AG04449 (cell line): ENCODE measurements at regions not wholly inside any gene's neighbourhood (a gene's known extent, or its start where the extent isn't known, plus 50 kb on each side); places are given as distances from the start of the nearest gene placed in this dataset.
"Not testable (repeated sequence)": the region's sequence is repeated elsewhere in the genome, so short reads cannot be mapped to it uniquely, and the experiment has no call there.

Experiments used
- CTCF ChIA-PET: fragments of 350-600 bp; formaldehyde crosslinking; extraction: SDS; loops from one replicate; lab custom pipeline; 2021; ENCODE audit warnings: antibody characterized with exemption; lab: Yijun Ruan, JAX
- POLR2A ChIA-PET: fragments of 400-600, 350-600 bp; formaldehyde crosslinking; extraction: SDS; loops from one replicate; lab custom pipeline; 2020; ENCODE audit warnings: antibody characterized with exemption, inconsistent platforms; lab: Yijun Ruan, JAX
- DNase-seq: peaks from one replicate; pipeline ENCODE4 v3.0.0-alpha.2; 2010; ENCODE audit warnings: low read depth, low spot score
- H3K4me3 ChIP-seq: 2 replicates; pipeline ENCODE4 v1.5.1; 2011; ENCODE audit warnings: low read depth, mild to moderate bottlenecking, control low read depth, low read length
- TF ChIP-seq, protein P1 (sequence below): IDR thresholded peaks from one replicate; pipeline ENCODE4 v1.5.1; 2011; ENCODE audit warnings: mild to moderate bottlenecking, moderate library complexity, low read length, control low read depth, inconsistent platforms; ENCODE audit not compliant: insufficient read depth; ENCODE audit errors: missing control alignments

DNA sequence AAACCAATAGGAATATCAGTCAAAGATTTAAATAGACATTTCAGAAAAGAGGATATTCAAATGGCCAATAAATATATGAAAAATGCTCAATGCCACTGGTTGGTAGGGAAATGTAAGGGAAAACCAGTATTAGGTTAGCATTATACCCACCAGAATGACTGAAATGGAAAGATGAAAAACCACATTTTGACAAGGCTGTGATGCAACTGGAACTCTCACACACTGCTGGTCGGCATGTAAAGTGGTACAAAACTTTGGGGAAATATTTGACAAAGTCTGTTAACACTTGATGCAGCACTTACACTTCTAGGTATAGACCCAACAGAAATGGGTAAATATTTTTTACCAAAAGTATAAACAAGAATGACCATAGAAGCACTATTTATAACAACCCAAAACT lies 163.2 kb upstream of the C14orf180 start:
- TF ChIP-seq, protein P1, sequence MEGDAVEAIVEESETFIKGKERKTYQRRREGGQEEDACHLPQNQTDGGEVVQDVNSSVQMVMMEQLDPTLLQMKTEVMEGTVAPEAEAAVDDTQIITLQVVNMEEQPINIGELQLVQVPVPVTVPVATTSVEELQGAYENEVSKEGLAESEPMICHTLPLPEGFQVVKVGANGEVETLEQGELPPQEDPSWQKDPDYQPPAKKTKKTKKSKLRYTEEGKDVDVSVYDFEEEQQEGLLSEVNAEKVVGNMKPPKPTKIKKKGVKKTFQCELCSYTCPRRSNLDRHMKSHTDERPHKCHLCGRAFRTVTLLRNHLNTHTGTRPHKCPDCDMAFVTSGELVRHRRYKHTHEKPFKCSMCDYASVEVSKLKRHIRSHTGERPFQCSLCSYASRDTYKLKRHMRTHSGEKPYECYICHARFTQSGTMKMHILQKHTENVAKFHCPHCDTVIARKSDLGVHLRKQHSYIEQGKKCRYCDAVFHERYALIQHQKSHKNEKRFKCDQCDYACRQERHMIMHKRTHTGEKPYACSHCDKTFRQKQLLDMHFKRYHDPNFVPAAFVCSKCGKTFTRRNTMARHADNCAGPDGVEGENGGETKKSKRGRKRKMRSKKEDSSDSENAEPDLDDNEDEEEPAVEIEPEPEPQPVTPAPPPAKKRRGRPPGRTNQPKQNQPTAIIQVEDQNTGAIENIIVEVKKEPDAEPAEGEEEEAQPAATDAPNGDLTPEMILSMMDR = no peak
- ChIA-PET CTCF (no interaction called here), POLR2A (no interaction called here)
- no peak for DNase-seq
- no peak overlapping the region for H3K4me3 ChIP-seq

DNA sequence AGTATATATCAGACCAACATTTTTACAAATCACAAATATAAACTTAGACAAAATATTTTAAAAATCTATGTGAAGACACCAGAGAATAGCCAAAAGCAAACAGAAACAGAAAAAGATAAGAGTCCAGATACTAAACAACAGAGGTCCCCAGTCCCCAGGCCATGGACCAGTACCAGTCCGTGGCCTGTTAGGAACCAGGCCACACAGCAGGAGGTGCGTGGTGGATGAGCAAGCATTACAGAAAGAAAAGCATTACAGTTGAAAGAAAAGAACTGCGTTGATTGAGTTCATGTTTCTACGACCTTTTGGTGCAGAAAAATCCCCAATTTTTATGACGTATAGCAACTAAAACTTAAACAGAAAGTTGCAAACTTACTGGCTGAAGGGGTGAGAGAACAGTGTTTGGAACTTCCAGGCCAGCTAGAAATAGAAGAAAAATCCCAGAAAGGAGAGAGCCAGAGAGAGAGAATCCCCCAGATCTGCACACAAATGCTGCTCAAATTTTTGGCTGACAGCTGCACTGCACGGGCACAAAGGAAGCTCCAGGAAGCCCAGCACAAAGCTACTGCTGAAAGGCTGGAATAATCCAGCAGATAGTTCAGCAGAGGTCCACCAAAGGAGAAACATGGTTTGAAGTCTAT lies 159.6 kb upstream of the C14orf180 start:
- TF ChIP-seq, protein P1 = no peak
- ChIA-PET CTCF (no interaction called here), POLR2A (no interaction called here)
- no peak for DNase-seq
- H3K4me3 ChIP-seq = no peak overlapping the region

DNA sequence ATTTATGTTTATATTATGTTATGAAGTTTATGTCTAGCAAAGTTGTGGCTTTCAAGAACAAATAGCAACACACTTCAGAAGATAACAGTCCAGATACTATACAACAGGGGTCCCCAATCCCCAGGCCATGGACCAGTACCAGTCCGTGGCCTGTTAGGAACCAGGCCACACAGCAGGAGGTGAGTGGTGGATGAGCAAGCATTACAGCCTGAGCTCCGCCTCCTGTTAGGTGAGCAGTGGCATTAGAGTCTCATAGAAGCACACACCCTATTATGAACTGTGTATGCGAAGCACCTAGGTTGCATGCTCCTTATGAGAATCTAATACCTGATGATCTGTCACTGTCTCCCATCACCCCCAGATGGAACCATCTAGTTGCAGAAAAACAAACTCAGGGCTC lies 159.0 kb upstream of the C14orf180 start:
- CTCF ChIA-PET, POLR2A ChIA-PET, DNase-seq, H3K4me3 ChIP-seq: not testable (repeated sequence)

DNA sequence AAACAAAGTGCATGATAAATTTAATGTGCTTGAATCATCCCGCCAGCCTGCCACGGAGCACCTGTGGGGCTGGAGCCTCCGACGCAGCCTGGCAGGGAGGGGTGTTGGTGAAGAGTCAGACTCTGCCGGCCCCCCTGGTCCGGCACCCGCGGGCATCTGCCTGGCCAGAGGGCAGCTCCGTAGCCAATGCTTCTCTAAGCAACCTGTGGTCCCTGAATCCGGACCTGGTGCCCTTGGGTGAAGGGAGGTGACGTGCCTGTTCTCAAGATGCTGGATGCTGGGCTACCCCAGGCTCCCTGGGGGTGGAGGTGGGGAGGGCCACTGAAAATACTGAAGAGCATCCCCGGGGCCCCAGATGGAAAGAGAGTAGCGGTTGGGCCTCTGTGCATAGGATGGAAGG lies 158.6 kb upstream of the C14orf180 start:
- no peak overlapping the region for H3K4me3 ChIP-seq
- TF ChIP-seq, protein P1 = no peak
- CTCF ChIA-PET = no interaction called here
- POLR2A ChIA-PET = no interaction called here
- DNase-seq = no peak

DNA sequence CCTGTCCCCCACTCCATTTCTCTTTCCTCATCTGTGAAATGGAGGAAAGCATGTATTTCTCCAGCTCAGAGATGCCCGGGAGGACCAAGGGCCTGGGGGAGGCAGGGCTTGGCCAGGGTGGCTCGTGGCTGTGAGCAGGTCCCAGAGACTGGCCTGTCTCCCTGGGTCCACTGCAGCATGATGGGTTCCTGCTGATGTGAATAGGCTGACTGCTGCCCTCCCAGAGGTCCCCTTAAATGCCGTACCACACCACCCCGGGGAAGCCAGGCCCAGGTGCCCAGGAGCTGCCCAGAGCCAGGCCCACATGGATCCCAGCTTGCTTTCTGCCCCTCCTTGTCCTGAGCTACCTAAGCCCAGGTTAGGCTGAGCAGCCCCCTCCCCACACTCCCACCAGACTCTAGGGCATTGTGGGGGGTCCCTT lies 158.2 kb upstream of the C14orf180 start:
- TF ChIP-seq, protein P1 = no peak
- CTCF ChIA-PET = no interaction called here

DNA sequence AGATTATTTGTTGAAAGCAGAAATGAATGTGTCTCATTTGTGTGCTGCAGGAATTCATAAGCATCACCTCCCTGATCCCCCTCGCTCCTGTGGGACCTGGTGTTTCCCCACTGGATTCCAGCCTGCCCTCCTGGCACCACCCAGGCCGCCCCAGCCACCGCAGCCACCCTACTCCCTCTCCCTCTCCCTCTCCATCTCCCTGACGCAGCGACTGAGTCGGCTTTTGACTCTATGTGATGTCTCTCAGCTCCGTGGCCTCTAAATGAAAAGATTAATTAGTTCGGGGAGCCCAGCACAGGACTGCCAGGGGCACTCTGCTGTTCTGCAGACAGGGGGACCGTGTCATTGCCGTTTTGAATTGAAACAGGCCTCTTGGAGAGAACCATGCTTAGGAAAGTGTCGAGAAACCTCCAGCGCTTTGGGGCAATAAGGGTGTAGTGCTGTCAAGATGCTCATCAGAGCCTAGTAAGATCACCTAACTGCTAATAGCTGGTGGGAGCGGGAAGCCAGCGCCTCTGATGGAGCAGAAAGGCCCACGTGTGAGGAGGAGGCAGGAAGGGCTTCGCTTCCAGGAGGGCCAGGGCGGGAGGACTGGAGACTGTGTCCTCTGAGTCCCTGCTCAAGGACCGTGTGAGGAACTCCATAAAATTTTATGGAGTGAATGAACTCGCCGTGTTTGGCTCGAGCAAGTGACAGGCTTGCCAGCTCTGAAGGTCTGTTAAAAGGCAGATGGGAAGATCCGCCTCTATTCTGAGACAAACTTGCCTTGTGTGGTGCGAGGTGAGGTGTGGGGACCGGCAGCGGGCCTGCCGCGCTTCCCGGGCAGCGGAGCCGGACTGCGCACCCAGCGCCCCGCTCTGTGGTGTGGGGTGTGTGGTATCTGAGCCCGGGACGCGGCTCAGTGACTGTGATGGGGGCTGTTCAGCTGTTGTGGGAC lies 157.4 kb upstream of the C14orf180 start:
- CTCF ChIA-PET = no interaction called here
- TF ChIP-seq, protein P1 = no peak
- no peak for DNase-seq
- POLR2A ChIA-PET = no interaction called here
- no peak overlapping the region for H3K4me3 ChIP-seq

More for the DNA sequence above, 158.2 kb upstream of the C14orf180 start:
- POLR2A ChIA-PET = no interaction called here
- DNase-seq = no peak
- H3K4me3 ChIP-seq = no peak overlapping the region
